ENCODE measurements at regions not wholly inside any gene's neighbourhood (a gene's known extent, or its start where the extent isn't known, plus 50 kb on each side); places are given as distances from the start of the nearest gene placed in this dataset.

DNA sequence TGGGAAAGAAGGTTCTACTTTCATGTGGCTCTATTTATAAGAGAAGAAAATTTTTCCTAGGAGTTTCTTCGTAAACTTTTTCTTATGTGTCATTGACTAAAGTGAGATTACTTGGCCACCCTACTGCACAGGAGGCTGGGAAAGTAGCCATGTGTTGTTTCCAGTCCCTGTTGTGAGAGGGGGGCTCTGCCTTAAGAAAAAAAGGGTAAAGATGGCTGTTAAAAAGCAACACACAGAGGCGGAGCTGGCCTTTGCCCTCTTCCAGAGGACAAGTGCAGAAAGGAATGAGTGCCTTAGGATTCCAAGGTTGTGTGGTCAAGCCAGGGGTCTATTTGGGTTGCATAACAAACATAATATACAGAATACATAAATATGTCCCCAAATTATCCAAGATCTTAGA, 230.0 kb upstream of the CXCR4 start:
- H3K36me3 ChIP-seq (ENCODE audit: control insufficient read depth, insufficient read depth, low read length): no peaks in the 10 kb centered on the region
- H3K9me3 Mint-ChIP-seq: peaks cover 10% of the 10 kb centered on the region
- H3K36me3 Mint-ChIP-seq (ENCODE audit: low read depth): no peaks in the 10 kb centered on the region
- no peak overlapping the region for H3K4me3 Mint-ChIP-seq
- H3K4me1 ChIP-seq (ENCODE audit: control insufficient read depth, insufficient read depth, low read length): no peaks in the 10 kb centered on the region
- peaks cover 3% of the 10 kb centered on the region for H3K4me1 Mint-ChIP-seq
- 100% methylated on average over 1 of the region's 2 CpGs for WGBS, 2 experiments (ENCODE audit: insufficient coverage in 1 of 2, insufficient read length in 1 of 2)
- H3K9me3 ChIP-seq (ENCODE audit: control insufficient read depth, low read length): peaks cover 10% of the 10 kb centered on the region
- no peak for TF ChIP-seq CTCF (conservative IDR thresholded peaks at IDR 0.05)
- H3K27ac ChIP-seq (ENCODE audit: low read depth, low read length): no peak overlapping the region
- H3K27me3 ChIP-seq (ENCODE audit: control insufficient read depth, insufficient read depth, low read length, poor library complexity, severe bottlenecking): no peaks in the 10 kb centered on the region
- H3K4me3 ChIP-seq (ENCODE audit: low read length): no peak overlapping the region
- no peak for DNase-seq
- H3K27me3 Mint-ChIP-seq (ENCODE audit: insufficient read depth): no peaks in the 10 kb centered on the region
- no peak overlapping the region for H3K9ac ChIP-seq (ENCODE audit: extremely low read depth, low read length, poor library complexity, severe bottlenecking)
- no peak overlapping the region for H3K27ac Mint-ChIP-seq

DNA sequence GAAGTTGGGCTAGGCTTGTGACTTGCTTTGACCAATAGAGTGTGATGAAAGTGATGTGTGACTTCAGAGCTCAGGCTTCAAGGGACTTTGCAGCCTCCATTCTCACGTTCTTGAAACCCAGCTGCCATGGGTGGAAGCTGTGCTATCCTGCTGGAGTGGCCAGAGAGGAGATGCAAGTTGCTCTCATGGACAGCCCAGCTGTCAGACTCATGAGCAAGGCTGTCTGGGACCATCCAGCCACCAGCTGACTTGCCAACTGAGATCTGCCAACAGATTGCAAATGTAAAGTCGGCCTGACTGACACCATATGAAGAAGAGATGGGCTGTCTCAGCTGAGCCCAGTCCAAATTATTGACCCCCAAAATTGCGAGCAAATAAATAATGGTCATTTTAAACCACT, 226.4 kb upstream of the CXCR4 start:
- Mint-ChIP-seq H3K4me3 (no peak overlapping the region), H3K27ac (no peak overlapping the region), H3K4me1 (peaks cover 6% of the 10 kb centered on the region), H3K9me3 (peaks cover 3% of the 10 kb centered on the region), H3K36me3 (ENCODE audit: low read depth) (no peaks in the 10 kb centered on the region), H3K27me3 (ENCODE audit: insufficient read depth) (no peaks in the 10 kb centered on the region)
- Histone ChIP-seq H3K27me3 (ENCODE audit: control insufficient read depth, insufficient read depth, low read length, poor library complexity, severe bottlenecking) (no peaks in the 10 kb centered on the region), H3K36me3 (ENCODE audit: control insufficient read depth, insufficient read depth, low read length) (no peaks in the 10 kb centered on the region), H3K9ac (ENCODE audit: extremely low read depth, low read length, poor library complexity, severe bottlenecking) (no peak overlapping the region), H3K27ac (ENCODE audit: low read depth, low read length) (no peak overlapping the region), H3K9me3 (ENCODE audit: control insufficient read depth, low read length) (peaks cover 8% of the 10 kb centered on the region), H3K4me3 (ENCODE audit: low read length) (no peak overlapping the region), H3K4me1 (ENCODE audit: control insufficient read depth, insufficient read depth, low read length) (no peaks in the 10 kb centered on the region)
- DNase-seq: no peak
- 88 to 94% methylated on average over 2 to 3 of the region's 3 CpGs for WGBS, 2 experiments (ENCODE audit: insufficient coverage in 1 of 2, insufficient read length in 1 of 2)
- TF ChIP-seq CTCF (conservative IDR thresholded peaks at IDR 0.05): no peak

DNA sequence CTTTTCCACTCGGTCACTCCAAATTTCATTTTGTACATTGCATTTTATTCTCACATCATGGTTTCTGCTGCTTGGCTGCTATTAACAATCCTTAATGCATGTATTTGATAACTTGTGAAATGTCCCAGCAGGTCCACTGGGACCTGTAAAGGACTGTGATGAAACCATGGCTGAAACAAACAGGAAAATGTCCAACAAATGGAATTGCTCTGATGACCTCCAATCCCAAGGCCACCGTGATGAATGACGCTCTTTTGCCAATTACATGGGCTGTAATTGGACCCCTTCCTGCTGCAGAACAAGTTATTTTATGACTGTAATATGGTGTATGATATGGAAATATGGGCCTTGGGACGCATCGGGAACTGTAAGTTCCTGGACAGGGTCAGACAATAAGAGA, 224.2 kb upstream of the CXCR4 start:
- H3K27me3 Mint-ChIP-seq (ENCODE audit: insufficient read depth): no peaks in the 10 kb centered on the region
- Histone ChIP-seq H3K4me1 (ENCODE audit: control insufficient read depth, insufficient read depth, low read length) (no peaks in the 10 kb centered on the region), H3K9ac (ENCODE audit: extremely low read depth, low read length, poor library complexity, severe bottlenecking) (no peak overlapping the region), H3K27me3 (ENCODE audit: control insufficient read depth, insufficient read depth, low read length, poor library complexity, severe bottlenecking) (no peaks in the 10 kb centered on the region), H3K27ac (ENCODE audit: low read depth, low read length) (no peak overlapping the region), H3K36me3 (ENCODE audit: control insufficient read depth, insufficient read depth, low read length) (no peaks in the 10 kb centered on the region), H3K9me3 (ENCODE audit: control insufficient read depth, low read length) (peaks cover 13% of the 10 kb centered on the region), H3K4me3 (ENCODE audit: low read length) (no peak overlapping the region)
- H3K36me3 Mint-ChIP-seq (ENCODE audit: low read depth): no peaks in the 10 kb centered on the region
- WGBS, 2 experiments (ENCODE audit: insufficient coverage in 1 of 2, insufficient read length in 1 of 2): 95 to 97% methylated on average over 5 of the region's 5 CpGs
- no peak overlapping the region for H3K4me3 Mint-ChIP-seq
- peaks cover 6% of the 10 kb centered on the region for H3K4me1 Mint-ChIP-seq
- DNase-seq: no peak
- TF ChIP-seq CTCF (conservative IDR thresholded peaks at IDR 0.05): no peak
- H3K9me3 Mint-ChIP-seq: peaks cover 16% of the 10 kb centered on the region
- no peak overlapping the region for H3K27ac Mint-ChIP-seq
